Neural cell (in vitro differentiated cells): ENCODE measurements at regions not wholly inside any gene's neighbourhood (a gene's known extent, or its start where the extent isn't known, plus 50 kb on each side); places are given as distances from the start of the nearest gene placed in this dataset.

Experiments
- TAF1 ChIP-seq: IDR thresholded peaks from 2 replicates; pipeline ENCODE4 v1.6.1; 2012; ENCODE audit warnings: low read depth
- TF ChIP-seq, protein P1 (sequence below): fragments of 450-650 bp; IDR thresholded peaks from 2 replicates; pipeline ENCODE4 v1.5.1; 2014; ENCODE audit warnings: antibody characterized with exemption, mild to moderate bottlenecking, moderate library complexity; ENCODE audit not compliant: poor library complexity, severe bottlenecking

GRCh38 chr18:55900380-55900779 lies 312.4 kb upstream of the TCF4 start:
- TF ChIP-seq, protein P1, sequence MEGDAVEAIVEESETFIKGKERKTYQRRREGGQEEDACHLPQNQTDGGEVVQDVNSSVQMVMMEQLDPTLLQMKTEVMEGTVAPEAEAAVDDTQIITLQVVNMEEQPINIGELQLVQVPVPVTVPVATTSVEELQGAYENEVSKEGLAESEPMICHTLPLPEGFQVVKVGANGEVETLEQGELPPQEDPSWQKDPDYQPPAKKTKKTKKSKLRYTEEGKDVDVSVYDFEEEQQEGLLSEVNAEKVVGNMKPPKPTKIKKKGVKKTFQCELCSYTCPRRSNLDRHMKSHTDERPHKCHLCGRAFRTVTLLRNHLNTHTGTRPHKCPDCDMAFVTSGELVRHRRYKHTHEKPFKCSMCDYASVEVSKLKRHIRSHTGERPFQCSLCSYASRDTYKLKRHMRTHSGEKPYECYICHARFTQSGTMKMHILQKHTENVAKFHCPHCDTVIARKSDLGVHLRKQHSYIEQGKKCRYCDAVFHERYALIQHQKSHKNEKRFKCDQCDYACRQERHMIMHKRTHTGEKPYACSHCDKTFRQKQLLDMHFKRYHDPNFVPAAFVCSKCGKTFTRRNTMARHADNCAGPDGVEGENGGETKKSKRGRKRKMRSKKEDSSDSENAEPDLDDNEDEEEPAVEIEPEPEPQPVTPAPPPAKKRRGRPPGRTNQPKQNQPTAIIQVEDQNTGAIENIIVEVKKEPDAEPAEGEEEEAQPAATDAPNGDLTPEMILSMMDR = no peak
- no peak for TF ChIP-seq TAF1
